Hippocampal formation (tissue), 2 donors: ENCODE measurements at regions not wholly inside any gene's neighbourhood (a gene's known extent, or its start where the extent isn't known, plus 50 kb on each side); places are given as distances from the start of the nearest gene placed in this dataset.

Experiments used
- DNase-seq, 2 donors: peaks; one replicate each; lab custom pipeline; 2025; lab: John Stamatoyannopoulos, UW

- DNase-seq = no peak
Observed at GRCh38 chr9:119829748-119830147, 460.5 kb upstream of the BRINP1 start.

GRCh38 chr9:119829186-119829585 lies 460.0 kb upstream of the BRINP1 start:
- no peak for DNase-seq

GRCh38 chr9:119827526-119827925 lies 458.3 kb upstream of the BRINP1 start:
- no peak for DNase-seq

- no peak for DNase-seq
Observed at GRCh38 chr9:119827126-119827525, 457.9 kb upstream of the BRINP1 start.

GRCh38 chr9:119818726-119819435 lies 449.6 kb upstream of the BRINP1 start:
- DNase-seq = no peak

- no peak for DNase-seq
Observed at GRCh38 chr9:119810645-119811429, 441.6 kb upstream of the BRINP1 start.

- DNase-seq = no peak
Observed at GRCh38 chr9:119803679-119804078, 434.4 kb upstream of the BRINP1 start.

- DNase-seq = peak; percentile 45 to 51
Observed at GRCh38 chr9:119802621-119803020, 433.4 kb upstream of the BRINP1 start.

GRCh38 chr9:119802133-119802532 lies 432.9 kb upstream of the BRINP1 start:
- DNase-seq = no peak

- DNase-seq = no peak
Observed at GRCh38 chr9:119801311-119801710, 432.1 kb upstream of the BRINP1 start.

- no peak for DNase-seq
Observed at GRCh38 chr9:119795395-119795794, 426.2 kb upstream of the BRINP1 start.

- DNase-seq = no peak
Observed at GRCh38 chr9:119794836-119795235, 425.6 kb upstream of the BRINP1 start.

- peak in 1 of 2 donors; percentile 19 for DNase-seq
Observed at GRCh38 chr9:119793218-119793617, 424.0 kb upstream of the BRINP1 start.

GRCh38 chr9:119792242-119792641 lies 423.0 kb upstream of the BRINP1 start:
- no peak for DNase-seq

GRCh38 chr9:119789987-119790386 lies 420.8 kb upstream of the BRINP1 start:
- no peak for DNase-seq

- peak in 1 of 2 donors; percentile 63 for DNase-seq
Observed at GRCh38 chr9:119788921-119789320, 419.7 kb upstream of the BRINP1 start.

- no peak for DNase-seq
Observed at GRCh38 chr9:119781886-119782285, 412.7 kb upstream of the BRINP1 start.

- no peak for DNase-seq
Observed at GRCh38 chr9:119775410-119775809, 406.2 kb upstream of the BRINP1 start.

GRCh38 chr9:119773823-119774222 lies 404.6 kb upstream of the BRINP1 start:
- DNase-seq = no peak

GRCh38 chr9:119771341-119771740 lies 402.1 kb upstream of the BRINP1 start:
- no peak for DNase-seq

GRCh38 chr9:119768266-119768665 lies 399.0 kb upstream of the BRINP1 start:
- DNase-seq = no peak

GRCh38 chr9:119765632-119766175 lies 396.5 kb upstream of the BRINP1 start:
- no peak for DNase-seq

- DNase-seq = no peak
Observed at GRCh38 chr9:119763260-119763659, 394.0 kb upstream of the BRINP1 start.
